Astrocyte of the cerebellum (primary cell): ENCODE measurements at regions not wholly inside any gene's neighbourhood (a gene's known extent, or its start where the extent isn't known, plus 50 kb on each side); places are given as distances from the start of the nearest gene placed in this dataset.
"Not testable (repeated sequence)": the region's sequence is repeated elsewhere in the genome, so short reads cannot be mapped to it uniquely, and the experiment has no call there.

Experiments used
- DNase-seq: peaks from one replicate; pipeline ENCODE4 v3.0.0-alpha.2; 2011; ENCODE audit warnings: low read depth
- H3K4me3 ChIP-seq: 2 replicates; pipeline ENCODE4 v1.5.1; 2011; ENCODE audit warnings: mild to moderate bottlenecking, low read depth, low read length, moderate library complexity
- in situ Hi-C: cut with HindIII; loops from 2 replicates; pipeline ENCODE4 v1.10.0; 2017; ENCODE audit warnings: low sequenced_read_pairs
- TF ChIP-seq, protein P1 (sequence below): IDR thresholded peaks from 2 replicates; pipeline ENCODE4 v1.5.1; 2012; ENCODE audit warnings: low read length, low read depth, moderate library complexity, mild to moderate bottlenecking; ENCODE audit errors: missing control alignments

GRCh38 chr2:35462226-35462998 lies 893.2 kb upstream of the CRIM1 start:
- H3K4me3 ChIP-seq, result no peak overlapping the region
- in situ Hi-C loops, result no loop called here
- TF ChIP-seq, protein P1, sequence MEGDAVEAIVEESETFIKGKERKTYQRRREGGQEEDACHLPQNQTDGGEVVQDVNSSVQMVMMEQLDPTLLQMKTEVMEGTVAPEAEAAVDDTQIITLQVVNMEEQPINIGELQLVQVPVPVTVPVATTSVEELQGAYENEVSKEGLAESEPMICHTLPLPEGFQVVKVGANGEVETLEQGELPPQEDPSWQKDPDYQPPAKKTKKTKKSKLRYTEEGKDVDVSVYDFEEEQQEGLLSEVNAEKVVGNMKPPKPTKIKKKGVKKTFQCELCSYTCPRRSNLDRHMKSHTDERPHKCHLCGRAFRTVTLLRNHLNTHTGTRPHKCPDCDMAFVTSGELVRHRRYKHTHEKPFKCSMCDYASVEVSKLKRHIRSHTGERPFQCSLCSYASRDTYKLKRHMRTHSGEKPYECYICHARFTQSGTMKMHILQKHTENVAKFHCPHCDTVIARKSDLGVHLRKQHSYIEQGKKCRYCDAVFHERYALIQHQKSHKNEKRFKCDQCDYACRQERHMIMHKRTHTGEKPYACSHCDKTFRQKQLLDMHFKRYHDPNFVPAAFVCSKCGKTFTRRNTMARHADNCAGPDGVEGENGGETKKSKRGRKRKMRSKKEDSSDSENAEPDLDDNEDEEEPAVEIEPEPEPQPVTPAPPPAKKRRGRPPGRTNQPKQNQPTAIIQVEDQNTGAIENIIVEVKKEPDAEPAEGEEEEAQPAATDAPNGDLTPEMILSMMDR, result no peak
- DNase-seq, result peak; percentile 60

DNA sequence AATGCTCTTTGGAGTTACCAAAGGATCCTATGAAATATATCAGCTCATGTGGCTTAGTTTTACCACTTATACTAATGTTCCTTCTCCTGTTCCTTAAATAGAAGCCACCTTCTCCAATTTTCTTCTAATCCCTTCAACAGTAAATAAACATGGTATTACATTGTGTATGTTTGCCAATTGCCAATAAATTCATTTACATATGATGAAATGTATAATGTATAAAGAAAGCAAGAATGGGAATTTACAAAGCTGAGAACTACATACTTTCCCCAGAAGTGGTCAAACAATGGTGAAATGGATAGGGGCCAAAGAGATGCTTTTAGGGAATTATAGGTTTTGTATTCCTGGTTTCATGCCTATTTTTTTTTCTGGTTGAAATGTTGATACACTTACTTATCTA lies 894.2 kb upstream of the CRIM1 start:
- no peak for DNase-seq
- no peak overlapping the region for H3K4me3 ChIP-seq
- TF ChIP-seq, protein P1, result no peak
- in situ Hi-C loops, result no loop called here

DNA sequence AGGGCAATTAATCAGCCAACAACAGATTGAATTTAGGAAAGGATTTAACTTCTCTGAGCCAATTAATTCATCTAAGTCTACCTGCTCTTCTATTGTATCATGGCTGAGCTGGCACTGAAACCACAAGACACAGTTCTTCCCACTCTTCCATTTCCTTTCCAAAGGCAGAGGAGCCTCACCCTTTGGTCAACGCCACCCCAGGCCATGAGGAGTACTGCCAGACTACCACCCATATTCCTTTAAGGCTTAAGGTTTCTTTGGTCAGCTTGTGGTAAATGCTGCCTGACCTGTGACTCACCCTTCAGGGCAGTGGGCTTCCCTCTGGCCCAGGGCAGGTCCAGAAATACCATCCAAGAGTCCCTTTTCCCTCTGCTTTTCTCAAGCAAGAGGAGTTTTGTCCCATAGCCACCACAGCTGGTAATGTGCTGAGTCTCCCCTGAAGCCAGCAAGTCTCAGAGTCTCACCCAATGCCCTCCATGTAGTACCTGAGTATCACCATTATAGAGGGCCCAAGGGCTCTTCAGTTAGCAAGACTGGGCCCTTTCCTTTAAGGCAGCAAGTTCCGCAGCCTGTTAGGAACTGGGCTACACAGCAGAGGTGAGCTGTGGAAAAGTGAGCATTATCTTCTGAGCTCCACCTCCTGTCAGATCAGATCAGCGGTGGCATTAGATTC lies 900.5 kb upstream of the CRIM1 start:
- H3K4me3 ChIP-seq, result no peak overlapping the region
- in situ Hi-C loops, result no loop called here
- TF ChIP-seq, protein P1, result peak; percentile 42
- no peak for DNase-seq

GRCh38 chr2:35447821-35448220 lies 907.8 kb upstream of the CRIM1 start:
- TF ChIP-seq, protein P1, result no peak
- DNase-seq, result no peak
- in situ Hi-C loops, result no loop called here
- H3K4me3 ChIP-seq, result no peak overlapping the region

- in situ Hi-C loops, result no loop called here
- DNase-seq, result no peak
- TF ChIP-seq, protein P1, result no peak
- no peak overlapping the region for H3K4me3 ChIP-seq
These were observed 908.4 kb upstream of the CRIM1 start for GRCh38 chr2:35447215-35447614.

GRCh38 chr2:35443087-35443486 lies 912.5 kb upstream of the CRIM1 start:
- H3K4me3 ChIP-seq, result no peak overlapping the region
- TF ChIP-seq, protein P1, result no peak
- in situ Hi-C loops, result no loop called here
- no peak for DNase-seq

GRCh38 chr2:35441575-35441974 lies 914.0 kb upstream of the CRIM1 start:
- DNase-seq, H3K4me3 ChIP-seq, in situ Hi-C loops: not testable (repeated sequence)

GRCh38 chr2:35440308-35440707 lies 915.3 kb upstream of the CRIM1 start:
- in situ Hi-C loops, DNase-seq, H3K4me3 ChIP-seq: not testable (repeated sequence)

- DNase-seq, in situ Hi-C loops, H3K4me3 ChIP-seq: not testable (repeated sequence)
These were observed 918.7 kb upstream of the CRIM1 start for GRCh38 chr2:35436893-35437292.
